VCaP (cell line): ENCODE measurements at regions not wholly inside any gene's neighbourhood (a gene's known extent, or its start where the extent isn't known, plus 50 kb on each side); places are given as distances from the start of the nearest gene placed in this dataset.

Source experiments
- H3K27ac ChIP-seq: fragments of 450-650 bp; 2 replicates; pipeline ENCODE4 v1.5.1; 2017
- CTCF ChIP-seq: fragments of 450-650 bp; conservative IDR thresholded peaks from 2 replicates; pipeline ENCODE4 v1.5.1; 2017; ENCODE audit warnings: mild to moderate bottlenecking, moderate library complexity

- H3K27ac ChIP-seq, result no peak overlapping the region
- no peak for TF ChIP-seq CTCF
These were observed 77.3 kb upstream of the CNTN1 start for GRCh38 chr12:40614923-40615322.

GRCh38 chr12:40615590-40615989 lies 76.6 kb upstream of the CNTN1 start:
- no peak overlapping the region for H3K27ac ChIP-seq
- no peak for TF ChIP-seq CTCF

- no peak for TF ChIP-seq CTCF
- H3K27ac ChIP-seq, result no peak overlapping the region
These were observed 75.8 kb upstream of the CNTN1 start for GRCh38 chr12:40616383-40616915.

GRCh38 chr12:40618636-40619035 lies 73.6 kb upstream of the CNTN1 start:
- TF ChIP-seq CTCF, result no peak

GRCh38 chr12:40620564-40621019 lies 71.6 kb upstream of the CNTN1 start:
- no peak overlapping the region for H3K27ac ChIP-seq
- TF ChIP-seq CTCF, result no peak

More at GRCh38 chr12:40618636-40619035, 73.6 kb upstream of the CNTN1 start:
- H3K27ac ChIP-seq, result no peak overlapping the region

- TF ChIP-seq CTCF, result peak; percentile 90
- no peak overlapping the region for H3K27ac ChIP-seq
These were observed 69.9 kb upstream of the CNTN1 start for GRCh38 chr12:40622246-40622838.

- no peak for TF ChIP-seq CTCF
- no peak overlapping the region for H3K27ac ChIP-seq
These were observed 60.1 kb upstream of the CNTN1 start for GRCh38 chr12:40632171-40632570.
